K562 (cell line): ENCODE measurements at regions not wholly inside any gene's neighbourhood (a gene's known extent, or its start where the extent isn't known, plus 50 kb on each side); places are given as distances from the start of the nearest gene placed in this dataset.

ENCODE experiments used
- ADNP ChIP-seq: fragments of 200-800 bp; sonication (Bioruptor generic); IDR thresholded peaks from 2 replicates; pipeline ENCODE4 v1.6.1; 2016; ENCODE audit warnings: missing genetic modification characterization, missing compliant biosample characterization
- CBX3 ChIP-seq, 2 experiments: IDR thresholded peaks; 1 replicate in 1 of 2; 2 replicates in 1 of 2; pipeline ENCODE4 v1.6.1; 2012; ENCODE audit warnings: inconsistent platforms in 2 of 2, low read length in 2 of 2, borderline replicate concordance in 1 of 2, control low read depth in 1 of 2
- ETS2 ChIP-seq: IDR thresholded peaks from 2 replicates; pipeline ENCODE4 v1.6.1; 2016; ENCODE audit warnings: borderline replicate concordance, missing genetic modification characterization, mild to moderate bottlenecking, moderate library complexity, missing compliant biosample characterization; ENCODE audit not compliant: poor library complexity, severe bottlenecking
- MXI1 ChIP-seq: IDR thresholded peaks from 2 replicates; pipeline ENCODE4 v1.6.1; 2011; ENCODE audit warnings: low read depth, mild to moderate bottlenecking, improper control_type of control experiment, low read length
- RAD51 ChIP-seq: fragments of 450-650 bp; IDR thresholded peaks from 2 replicates; pipeline ENCODE4 v1.7.1; 2016; ENCODE audit warnings: low read depth, mild to moderate bottlenecking, borderline replicate concordance
- ZNF175 ChIP-seq: fragments of 200-800 bp; sonication (Bioruptor generic); IDR thresholded peaks from 2 replicates; pipeline ENCODE4 v1.6.1; 2016; ENCODE audit warnings: low read depth, mild to moderate bottlenecking, missing genetic modification characterization, missing compliant biosample characterization
- TF ChIP-seq, protein P1 (sequence below): fragments of 450-650 bp; IDR thresholded peaks from 2 replicates; pipeline ENCODE4 v1.6.1; 2018; ENCODE audit not compliant: partially characterized antibody
- TF ChIP-seq, protein P2 (sequence below): conservative IDR thresholded peaks from 2 replicates; pipeline ENCODE4 v1.6.1; 2011; ENCODE audit warnings: low read depth, mild to moderate bottlenecking, low read length; ENCODE audit not compliant: control insufficient read depth
- TF ChIP-seq, protein P3 (sequence below): fragments of 450-650 bp; IDR thresholded peaks from 2 replicates; pipeline ENCODE4 v1.6.1; 2016; ENCODE audit warnings: low read depth
- TF ChIP-seq, protein P4 (sequence below): sonication (generic); formaldehyde crosslinking; IDR thresholded peaks from 2 replicates; pipeline ENCODE4 v1.8.0; 2022; ENCODE audit warnings: missing genetic modification reagents, mild to moderate bottlenecking, borderline replicate concordance

DNA sequence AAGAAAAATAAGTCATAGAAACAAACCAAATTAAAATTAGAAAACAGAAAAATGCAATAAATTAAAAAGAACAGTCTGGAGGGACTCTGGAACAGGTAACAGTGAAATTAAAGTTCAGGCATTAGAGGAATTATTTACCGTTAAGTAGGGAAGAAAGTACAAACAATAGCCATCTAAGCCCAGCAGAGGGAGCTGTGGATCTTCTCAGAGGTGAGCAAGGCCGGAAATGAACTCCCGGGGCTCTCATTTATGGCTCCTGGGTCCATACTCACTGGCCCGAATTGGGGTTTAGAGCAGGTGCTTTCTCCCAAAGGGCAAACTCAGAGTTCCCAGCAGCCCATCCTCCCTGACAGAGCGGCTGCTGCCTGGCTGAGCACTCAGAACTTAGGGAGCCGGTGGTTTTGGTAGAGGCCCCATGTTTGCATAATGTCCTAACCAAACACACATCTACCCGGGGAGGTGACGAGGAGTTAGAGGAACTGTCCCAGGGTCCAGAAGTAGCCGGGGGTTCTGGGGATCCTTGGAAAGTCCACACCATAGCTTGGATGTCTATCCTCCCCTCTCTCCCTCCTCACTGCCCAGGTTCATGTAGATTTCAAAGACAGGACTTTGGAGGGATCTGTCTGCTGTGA is 87.8 kb upstream of the VPREB1 start (continued):
- TF ChIP-seq ETS2 (tag), result no peak
- TF ChIP-seq, protein P1, sequence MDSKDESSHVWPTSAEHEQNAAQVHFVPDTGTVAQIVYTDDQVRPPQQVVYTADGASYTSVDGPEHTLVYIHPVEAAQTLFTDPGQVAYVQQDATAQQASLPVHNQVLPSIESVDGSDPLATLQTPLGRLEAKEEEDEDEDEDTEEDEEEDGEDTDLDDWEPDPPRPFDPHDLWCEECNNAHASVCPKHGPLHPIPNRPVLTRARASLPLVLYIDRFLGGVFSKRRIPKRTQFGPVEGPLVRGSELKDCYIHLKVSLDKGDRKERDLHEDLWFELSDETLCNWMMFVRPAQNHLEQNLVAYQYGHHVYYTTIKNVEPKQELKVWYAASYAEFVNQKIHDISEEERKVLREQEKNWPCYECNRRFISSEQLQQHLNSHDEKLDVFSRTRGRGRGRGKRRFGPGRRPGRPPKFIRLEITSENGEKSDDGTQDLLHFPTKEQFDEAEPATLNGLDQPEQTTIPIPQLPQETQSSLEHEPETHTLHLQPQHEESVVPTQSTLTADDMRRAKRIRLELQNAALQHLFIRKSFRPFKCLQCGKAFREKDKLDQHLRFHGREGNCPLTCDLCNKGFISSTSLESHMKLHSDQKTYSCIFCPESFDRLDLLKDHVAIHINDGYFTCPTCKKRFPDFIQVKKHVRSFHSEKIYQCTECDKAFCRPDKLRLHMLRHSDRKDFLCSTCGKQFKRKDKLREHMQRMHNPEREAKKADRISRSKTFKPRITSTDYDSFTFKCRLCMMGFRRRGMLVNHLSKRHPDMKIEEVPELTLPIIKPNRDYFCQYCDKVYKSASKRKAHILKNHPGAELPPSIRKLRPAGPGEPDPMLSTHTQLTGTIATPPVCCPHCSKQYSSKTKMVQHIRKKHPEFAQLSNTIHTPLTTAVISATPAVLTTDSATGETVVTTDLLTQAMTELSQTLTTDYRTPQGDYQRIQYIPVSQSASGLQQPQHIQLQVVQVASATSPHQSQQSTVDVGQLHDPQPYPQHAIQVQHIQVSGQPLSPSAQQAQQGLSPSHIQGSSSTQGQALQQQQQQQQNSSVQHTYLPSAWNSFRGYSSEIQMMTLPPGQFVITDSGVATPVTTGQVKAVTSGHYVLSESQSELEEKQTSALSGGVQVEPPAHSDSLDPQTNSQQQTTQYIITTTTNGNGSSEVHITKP, result peak; percentile 19
- TF ChIP-seq ADNP (tag), result no peak
- peak; percentile 76 for TF ChIP-seq ZNF175 (CRISPR knock-in tag)
- 0 out of 2 replicates have a peak, but pooled peaks have one; percentile 27 for TF ChIP-seq MXI1
- TF ChIP-seq CBX3 (IDR thresholded peaks at IDR 0.05; ENCODE audit: borderline replicate concordance in 1 of 2, low read length in 2 of 2), result peak in 1 of 2 experiments; percentile 96; a peak in 2 of 3 replicates
- TF ChIP-seq, protein P2, sequence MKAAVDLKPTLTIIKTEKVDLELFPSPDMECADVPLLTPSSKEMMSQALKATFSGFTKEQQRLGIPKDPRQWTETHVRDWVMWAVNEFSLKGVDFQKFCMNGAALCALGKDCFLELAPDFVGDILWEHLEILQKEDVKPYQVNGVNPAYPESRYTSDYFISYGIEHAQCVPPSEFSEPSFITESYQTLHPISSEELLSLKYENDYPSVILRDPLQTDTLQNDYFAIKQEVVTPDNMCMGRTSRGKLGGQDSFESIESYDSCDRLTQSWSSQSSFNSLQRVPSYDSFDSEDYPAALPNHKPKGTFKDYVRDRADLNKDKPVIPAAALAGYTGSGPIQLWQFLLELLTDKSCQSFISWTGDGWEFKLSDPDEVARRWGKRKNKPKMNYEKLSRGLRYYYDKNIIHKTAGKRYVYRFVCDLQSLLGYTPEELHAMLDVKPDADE, result peak; percentile 82
- TF ChIP-seq RAD51, result peak; percentile 26; the same call in 1 of the 2 replicates
- TF ChIP-seq, protein P3, sequence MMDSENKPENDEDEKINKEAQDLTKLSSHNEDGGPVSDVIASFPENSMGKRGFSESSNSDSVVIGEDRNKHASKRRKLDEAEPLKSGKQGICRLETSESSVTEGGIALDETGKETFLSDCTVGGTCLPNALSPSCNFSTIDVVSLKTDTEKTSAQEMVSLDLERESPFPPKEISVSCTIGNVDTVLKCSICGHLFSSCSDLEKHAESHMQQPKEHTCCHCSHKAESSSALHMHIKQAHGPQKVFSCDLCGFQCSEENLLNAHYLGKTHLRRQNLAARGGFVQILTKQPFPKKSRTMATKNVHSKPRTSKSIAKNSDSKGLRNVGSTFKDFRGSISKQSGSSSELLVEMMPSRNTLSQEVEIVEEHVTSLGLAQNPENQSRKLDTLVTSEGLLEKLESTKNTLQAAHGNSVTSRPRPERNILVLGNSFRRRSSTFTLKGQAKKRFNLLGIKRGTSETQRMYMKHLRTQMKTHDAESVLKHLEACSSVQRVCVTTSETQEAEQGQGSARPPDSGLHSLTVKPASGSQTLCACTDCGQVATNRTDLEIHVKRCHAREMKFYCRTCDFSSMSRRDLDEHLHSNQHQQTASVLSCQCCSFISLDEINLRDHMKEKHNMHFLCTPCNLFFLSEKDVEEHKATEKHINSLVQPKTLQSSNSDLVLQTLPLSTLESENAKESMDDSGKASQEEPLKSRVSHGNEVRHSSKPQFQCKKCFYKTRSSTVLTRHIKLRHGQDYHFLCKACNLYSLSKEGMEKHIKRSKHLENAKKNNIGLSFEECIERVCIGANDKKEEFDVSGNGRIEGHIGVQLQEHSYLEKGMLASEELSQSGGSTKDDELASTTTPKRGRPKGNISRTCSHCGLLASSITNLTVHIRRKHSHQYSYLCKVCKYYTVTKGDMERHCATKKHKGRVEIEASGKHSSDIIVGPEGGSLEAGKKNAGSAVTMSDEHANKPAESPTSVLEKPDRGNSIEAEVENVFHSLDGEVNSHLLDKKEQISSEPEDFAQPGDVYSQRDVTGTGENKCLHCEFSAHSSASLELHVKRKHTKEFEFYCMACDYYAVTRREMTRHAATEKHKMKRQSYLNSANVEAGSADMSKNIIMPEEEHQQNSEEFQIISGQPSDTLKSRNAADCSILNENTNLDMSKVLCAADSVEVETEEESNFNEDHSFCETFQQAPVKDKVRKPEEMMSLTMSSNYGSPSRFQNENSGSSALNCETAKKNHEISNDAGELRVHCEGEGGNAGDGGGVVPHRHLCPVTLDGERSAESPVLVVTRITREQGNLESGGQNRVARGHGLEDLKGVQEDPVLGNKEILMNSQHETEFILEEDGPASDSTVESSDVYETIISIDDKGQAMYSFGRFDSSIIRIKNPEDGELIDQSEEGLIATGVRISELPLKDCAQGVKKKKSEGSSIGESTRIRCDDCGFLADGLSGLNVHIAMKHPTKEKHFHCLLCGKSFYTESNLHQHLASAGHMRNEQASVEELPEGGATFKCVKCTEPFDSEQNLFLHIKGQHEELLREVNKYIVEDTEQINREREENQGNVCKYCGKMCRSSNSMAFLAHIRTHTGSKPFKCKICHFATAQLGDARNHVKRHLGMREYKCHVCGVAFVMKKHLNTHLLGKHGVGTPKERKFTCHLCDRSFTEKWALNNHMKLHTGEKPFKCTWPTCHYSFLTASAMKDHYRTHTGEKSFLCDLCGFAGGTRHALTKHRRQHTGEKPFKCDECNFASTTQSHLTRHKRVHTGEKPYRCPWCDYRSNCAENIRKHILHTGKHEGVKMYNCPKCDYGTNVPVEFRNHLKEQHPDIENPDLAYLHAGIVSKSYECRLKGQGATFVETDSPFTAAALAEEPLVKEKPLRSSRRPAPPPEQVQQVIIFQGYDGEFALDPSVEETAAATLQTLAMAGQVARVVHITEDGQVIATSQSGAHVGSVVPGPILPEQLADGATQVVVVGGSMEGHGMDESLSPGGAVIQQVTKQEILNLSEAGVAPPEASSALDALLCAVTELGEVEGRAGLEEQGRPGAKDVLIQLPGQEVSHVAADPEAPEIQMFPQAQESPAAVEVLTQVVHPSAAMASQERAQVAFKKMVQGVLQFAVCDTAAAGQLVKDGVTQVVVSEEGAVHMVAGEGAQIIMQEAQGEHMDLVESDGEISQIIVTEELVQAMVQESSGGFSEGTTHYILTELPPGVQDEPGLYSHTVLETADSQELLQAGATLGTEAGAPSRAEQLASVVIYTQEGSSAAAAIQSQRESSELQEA, result no peak
- TF ChIP-seq, protein P4, sequence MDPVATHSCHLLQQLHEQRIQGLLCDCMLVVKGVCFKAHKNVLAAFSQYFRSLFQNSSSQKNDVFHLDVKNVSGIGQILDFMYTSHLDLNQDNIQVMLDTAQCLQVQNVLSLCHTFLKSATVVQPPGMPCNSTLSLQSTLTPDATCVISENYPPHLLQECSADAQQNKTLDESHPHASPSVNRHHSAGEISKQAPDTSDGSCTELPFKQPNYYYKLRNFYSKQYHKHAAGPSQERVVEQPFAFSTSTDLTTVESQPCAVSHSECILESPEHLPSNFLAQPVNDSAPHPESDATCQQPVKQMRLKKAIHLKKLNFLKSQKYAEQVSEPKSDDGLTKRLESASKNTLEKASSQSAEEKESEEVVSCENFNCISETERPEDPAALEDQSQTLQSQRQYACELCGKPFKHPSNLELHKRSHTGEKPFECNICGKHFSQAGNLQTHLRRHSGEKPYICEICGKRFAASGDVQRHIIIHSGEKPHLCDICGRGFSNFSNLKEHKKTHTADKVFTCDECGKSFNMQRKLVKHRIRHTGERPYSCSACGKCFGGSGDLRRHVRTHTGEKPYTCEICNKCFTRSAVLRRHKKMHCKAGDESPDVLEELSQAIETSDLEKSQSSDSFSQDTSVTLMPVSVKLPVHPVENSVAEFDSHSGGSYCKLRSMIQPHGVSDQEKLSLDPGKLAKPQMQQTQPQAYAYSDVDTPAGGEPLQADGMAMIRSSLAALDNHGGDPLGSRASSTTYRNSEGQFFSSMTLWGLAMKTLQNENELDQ (CRISPR knock-in tag), result 0 out of 2 replicates have a peak, but pooled peaks have one; percentile 18
